Right cardiac atrium (tissue), 5 donors: ENCODE measurements at regions not wholly inside any gene's neighbourhood (a gene's known extent, or its start where the extent isn't known, plus 50 kb on each side); places are given as distances from the start of the nearest gene placed in this dataset.

Source experiments
- ATAC-seq, 2 donors: fragments of 200-7000 bp; cut with Tn5 transposase; one replicate each; pipeline versions ENCODE4 v1.8.0 to v1.9.1; 2020; ENCODE audit warnings: moderate library complexity in 2 of 2, mild to moderate bottlenecking in 1 of 2
- DNase-seq, 3 donors: peaks; one replicate each; pipeline ENCODE4 v3.0.0-alpha.2; 2020
- H3K27ac ChIP-seq: one replicate; pipeline ENCODE4 v1.5.1; 2013; ENCODE audit warnings: mild to moderate bottlenecking, low read length, control low read depth, moderate library complexity
- H3K27me3 ChIP-seq: one replicate; pipeline ENCODE4 v1.6.1; 2013; ENCODE audit not compliant: control insufficient read depth, insufficient read depth
- H3K4me1 ChIP-seq: one replicate; pipeline ENCODE4 v1.6.1; 2013; ENCODE audit warnings: low read length; ENCODE audit not compliant: control insufficient read depth, insufficient read depth
- H3K4me3 ChIP-seq: one replicate; pipeline ENCODE4 v1.5.1; 2013; ENCODE audit warnings: low read length, control low read depth
- H3K9me3 ChIP-seq: one replicate; pipeline ENCODE4 v1.6.1; 2013; ENCODE audit warnings: low read length; ENCODE audit not compliant: control insufficient read depth
- WGBS: extraction: QIAGEN DNeasy Blood & Tissue Kit; methylation state at CpG from one replicate; pipeline ENCODE4 v1.1.7; 2013; 5-methylcytosine and 5-hydroxymethylcytosine counted together
- intact Hi-C, 4 donors: fragments of 100-400 bp; cut with DNase I; formaldehyde crosslinking; loops; one replicate each; pipeline versions ENCODE4 v1.11.0 to v1.14.0; 2022 to 2023
- donor health status: healthy with polysubstance abuse.
- donor health status: DM: no; HTN: yes; CAD: no.
- donor health status: DM: no; HTN: no; CAD: no.
- donor health status: DM: no; HTN: yes; CAD: no; lungs with severe emphysema.
- donor health status: DM: yes; HTN: yes; CAD: no.

GRCh38 chr2:121046335-121046734, 238.7 kb downstream of the TFCP2L1 start:
- intact Hi-C loops: no loop called here
- WGBS: 65% methylated on average over 4 of the region's 4 CpGs
- Histone ChIP-seq H3K9me3 (no peaks in the 10 kb centered on the region), H3K27me3 (no peaks in the 10 kb centered on the region), H3K4me3 (no peak overlapping the region), H3K27ac (no peak overlapping the region), H3K4me1 (no peaks in the 10 kb centered on the region)
- DNase-seq: no peak
- ATAC-seq: no peak

- H3K4me3 ChIP-seq: no peak overlapping the region
- WGBS: 85% methylated on average over 4 of the region's 4 CpGs
- H3K4me1 ChIP-seq: no peaks in the 10 kb centered on the region
- ATAC-seq (no peak), DNase-seq (no peak)
- H3K9me3 ChIP-seq: no peaks in the 10 kb centered on the region
- H3K27me3 ChIP-seq: no peaks in the 10 kb centered on the region
- intact Hi-C loops: no loop called here
- H3K27ac ChIP-seq: no peak overlapping the region
These were observed 237.6 kb downstream of the TFCP2L1 start for GRCh38 chr2:121047383-121047782.

- Histone ChIP-seq H3K9me3 (no peaks in the 10 kb centered on the region), H3K27ac (no peak overlapping the region), H3K4me3 (no peak overlapping the region), H3K27me3 (no peaks in the 10 kb centered on the region), H3K4me1 (no peaks in the 10 kb centered on the region)
- intact Hi-C loops: no loop called here
- DNase-seq (no peak), ATAC-seq (no peak)
- WGBS: 77% methylated on average over 2 of the region's 2 CpGs
These were observed 235.9 kb downstream of the TFCP2L1 start for GRCh38 chr2:121049131-121049530.

DNA sequence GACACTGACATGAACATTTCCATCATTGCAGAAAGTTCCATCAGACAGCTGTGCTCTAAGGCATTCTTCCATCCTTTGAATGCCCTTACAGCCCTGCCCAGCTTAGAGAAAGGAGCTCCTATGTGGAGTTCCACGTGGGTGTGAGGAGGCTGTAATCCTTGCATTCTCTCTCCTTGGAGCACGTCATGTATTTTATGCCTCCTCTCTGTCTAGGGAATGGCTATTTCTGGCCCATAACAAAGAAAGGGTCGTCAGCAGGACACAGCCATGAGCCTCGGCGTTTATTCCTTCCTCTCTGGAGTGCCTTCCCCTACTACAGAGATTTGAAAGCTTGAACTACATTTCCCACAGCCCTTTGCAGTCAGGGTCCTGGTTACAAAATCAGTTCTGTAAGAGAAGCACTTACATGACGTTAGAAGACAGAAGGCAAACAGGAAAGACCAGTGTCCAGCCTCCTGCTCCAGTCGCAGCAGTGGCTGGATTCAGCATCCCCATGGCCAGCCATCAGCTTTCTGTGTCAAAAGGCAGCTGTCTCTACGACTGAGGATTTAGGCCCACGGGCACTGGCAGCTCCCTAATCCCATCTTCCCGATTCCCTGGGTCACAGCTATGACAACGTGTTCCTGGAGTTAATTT, 234.9 kb downstream of the TFCP2L1 start:
- no peak overlapping the region for H3K4me3 ChIP-seq
- no peak for ATAC-seq
- H3K4me1 ChIP-seq: no peaks in the 10 kb centered on the region
- H3K9me3 ChIP-seq: no peaks in the 10 kb centered on the region
- WGBS: 57% methylated on average over 11 of the region's 11 CpGs
- intact Hi-C loops: no loop called here
- H3K27me3 ChIP-seq: no peaks in the 10 kb centered on the region
- DNase-seq: no peak
- no peak overlapping the region for H3K27ac ChIP-seq

DNA sequence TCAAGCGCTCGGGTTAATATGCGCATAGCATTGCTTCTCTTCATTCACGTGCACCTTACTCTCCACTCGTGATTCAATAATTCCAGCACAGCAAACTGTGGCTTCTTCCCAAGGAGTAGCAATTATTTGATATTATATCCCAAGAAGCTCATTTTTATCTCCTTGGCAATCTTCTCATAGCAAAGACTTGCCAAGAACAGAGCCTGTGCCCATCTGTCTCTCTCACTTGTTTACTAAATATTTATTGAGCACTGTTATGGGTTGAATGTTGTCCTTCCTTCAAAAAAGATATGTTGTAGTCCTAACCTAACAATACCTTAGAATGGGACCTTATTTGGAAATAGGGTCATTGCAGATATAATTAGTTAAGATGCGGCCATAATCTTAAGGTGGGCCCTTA, 233.7 kb downstream of the TFCP2L1 start:
- no peaks in the 10 kb centered on the region for H3K9me3 ChIP-seq
- intact Hi-C loops: no loop called here
- DNase-seq (no peak), ATAC-seq (no peak)
- H3K27ac ChIP-seq: no peak overlapping the region
- no peak overlapping the region for H3K4me3 ChIP-seq
- no peaks in the 10 kb centered on the region for H3K4me1 ChIP-seq
- 73% methylated on average over 6 of the region's 6 CpGs for WGBS
- no peaks in the 10 kb centered on the region for H3K27me3 ChIP-seq

DNA sequence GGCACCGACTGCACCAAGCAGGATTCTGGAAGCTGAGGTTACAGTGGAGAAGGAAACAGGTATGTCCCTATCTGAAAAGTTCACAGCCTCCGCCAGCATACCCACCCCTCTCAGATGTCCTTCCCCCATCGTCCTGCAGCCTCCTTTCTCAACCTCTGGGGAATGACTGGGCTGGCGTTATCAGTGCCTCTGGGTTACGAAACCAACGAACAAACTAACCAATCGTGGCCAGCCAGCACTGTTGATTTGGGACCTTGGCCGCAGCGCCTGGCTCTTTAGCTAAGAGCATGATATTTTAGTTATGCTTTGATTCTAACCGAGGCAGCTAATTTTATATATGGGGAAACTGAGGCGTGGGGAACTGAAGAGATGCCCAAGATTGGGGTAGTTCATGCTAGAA, 233.0 kb downstream of the TFCP2L1 start:
- intact Hi-C loops: no loop called here
- Histone ChIP-seq H3K4me3 (no peak overlapping the region), H3K4me1 (no peaks in the 10 kb centered on the region), H3K9me3 (no peaks in the 10 kb centered on the region), H3K27ac (no peak overlapping the region), H3K27me3 (no peaks in the 10 kb centered on the region)
- ATAC-seq (peak; percentile 82 to 83), DNase-seq (peak; percentile 67 to 89 (median 83))
- 53% methylated on average over 11 of the region's 11 CpGs for whole genome bisulfite sequencing

DNA sequence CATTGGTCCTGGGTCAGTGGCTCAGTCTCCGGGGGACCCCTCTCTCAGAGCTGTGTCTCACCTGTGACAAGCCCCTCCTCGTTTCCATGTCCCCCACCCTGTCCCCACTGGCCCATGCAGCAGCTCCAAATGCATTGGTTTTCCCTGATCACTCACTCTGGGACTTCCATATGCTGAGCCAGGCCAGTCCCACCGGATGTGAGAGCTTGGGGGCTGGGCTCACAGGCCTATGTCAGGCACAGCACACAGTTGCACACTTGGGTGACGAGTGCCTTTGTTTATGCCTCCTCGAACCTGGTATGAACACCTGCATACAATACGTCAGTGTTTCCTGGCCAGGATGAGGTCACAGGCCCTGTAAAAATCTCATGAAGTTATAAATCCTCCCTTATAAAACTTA, 232.5 kb downstream of the TFCP2L1 start:
- 54% methylated on average over 6 of the region's 6 CpGs for WGBS
- Histone ChIP-seq H3K9me3 (no peaks in the 10 kb centered on the region), H3K27ac (no peak overlapping the region), H3K27me3 (no peaks in the 10 kb centered on the region), H3K4me1 (no peaks in the 10 kb centered on the region), H3K4me3 (no peak overlapping the region)
- ATAC-seq (peak; percentile 16 to 51), DNase-seq (no peak)
- intact Hi-C loops: no loop called here

DNA sequence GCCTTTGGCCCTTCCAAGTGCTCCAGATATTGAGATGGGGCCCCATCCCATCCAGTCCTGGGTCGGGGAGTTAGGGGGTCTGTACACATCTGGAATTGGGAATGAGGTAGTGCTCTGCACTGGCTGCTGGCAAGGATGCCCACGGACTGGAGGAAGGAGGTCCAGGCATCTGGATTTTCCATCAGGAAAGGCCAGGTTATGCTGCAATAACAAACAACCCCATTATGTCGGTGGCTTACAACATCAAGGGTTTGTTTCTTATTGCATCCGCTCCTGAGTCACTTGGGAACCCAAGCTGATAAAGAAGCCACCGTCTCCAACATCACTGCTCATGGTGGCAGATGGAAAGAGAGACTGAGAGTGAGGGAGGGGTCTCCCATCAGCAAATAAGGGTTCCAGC, 229.9 kb downstream of the TFCP2L1 start:
- no peak overlapping the region for H3K4me3 ChIP-seq
- DNase-seq: no peak
- H3K4me1 ChIP-seq: no peaks in the 10 kb centered on the region
- intact Hi-C loops: no loop called here
- WGBS: 79% methylated on average over 5 of the region's 5 CpGs
- ATAC-seq: no peak
- H3K9me3 ChIP-seq: no peaks in the 10 kb centered on the region
- no peak overlapping the region for H3K27ac ChIP-seq
- H3K27me3 ChIP-seq: no peaks in the 10 kb centered on the region

DNA sequence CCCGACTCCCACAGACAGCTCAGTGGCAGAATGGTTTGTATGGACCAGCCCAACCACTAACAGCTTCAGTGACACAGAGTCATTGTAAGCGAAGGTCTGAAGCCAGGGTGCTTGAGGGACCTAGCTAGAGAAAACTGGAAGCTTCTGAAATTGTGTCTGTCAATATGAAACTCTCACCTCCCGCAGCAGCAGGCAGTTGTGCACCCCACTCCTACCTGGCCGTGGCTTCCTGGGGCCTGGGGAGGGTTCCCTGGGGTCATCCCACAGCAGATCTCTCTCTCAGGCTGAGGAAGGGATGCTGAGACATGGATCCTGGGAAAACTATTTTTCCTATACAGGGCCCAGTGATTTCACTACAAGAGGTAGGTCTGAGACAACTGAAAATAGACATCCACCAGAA, 229.5 kb downstream of the TFCP2L1 start:
- no peak for ATAC-seq
- intact Hi-C loops: no loop called here
- H3K9me3 ChIP-seq: no peaks in the 10 kb centered on the region
- 85% methylated on average over 4 of the region's 4 CpGs for WGBS
- no peak for DNase-seq
- H3K27ac ChIP-seq: no peak overlapping the region
- no peaks in the 10 kb centered on the region for H3K27me3 ChIP-seq
- no peaks in the 10 kb centered on the region for H3K4me1 ChIP-seq
- no peak overlapping the region for H3K4me3 ChIP-seq

- peak in 1 of 2 donors; percentile 24 for ATAC-seq
- intact Hi-C loops: no loop called here
- Histone ChIP-seq H3K4me1 (no peaks in the 10 kb centered on the region), H3K27ac (no peak overlapping the region), H3K27me3 (no peaks in the 10 kb centered on the region), H3K9me3 (no peaks in the 10 kb centered on the region), H3K4me3 (no peak overlapping the region)
- WGBS: 68% methylated on average over 15 of the region's 15 CpGs
- DNase-seq: no peak
These were observed 226.0 kb downstream of the TFCP2L1 start for GRCh38 chr2:121058852-121059558.

GRCh38 chr2:121059651-121060649, 225.1 kb downstream of the TFCP2L1 start:
- ATAC-seq (peak in 1 of 2 donors; percentile 6), DNase-seq (no peak)
- intact Hi-C loops: no loop called here
- H3K27me3 ChIP-seq: no peaks in the 10 kb centered on the region
- H3K4me3 ChIP-seq: no peak overlapping the region
- no peaks in the 10 kb centered on the region for H3K4me1 ChIP-seq
- WGBS: 90% methylated on average over 9 of the region's 9 CpGs
- H3K9me3 ChIP-seq: no peaks in the 10 kb centered on the region
- no peak overlapping the region for H3K27ac ChIP-seq
